A673 (cell line): ENCODE measurements at regions not wholly inside any gene's neighbourhood (a gene's known extent, or its start where the extent isn't known, plus 50 kb on each side); places are given as distances from the start of the nearest gene placed in this dataset.

ENCODE experiments used
- BruUV-seq: library from RNA; stranded (reverse); fragments of 400-500 nt; replicated peaks from 2 replicates; lab custom pipeline; 2021; lab: Mats Ljungman, UMichigan
- CTCF ChIA-PET: fragments of 300-600 bp; sonication (Branson Sonifier 250); formaldehyde crosslinking; loops from one replicate; lab custom pipeline; 2022; ENCODE audit warnings: antibody characterized with exemption; lab: Charles Lee
- POLR2A ChIA-PET: fragments of 300-600 bp; sonication (Branson Sonifier 250); formaldehyde crosslinking; loops from one replicate; lab custom pipeline; 2022; ENCODE audit warnings: antibody characterized with exemption; ENCODE audit not compliant: low non-redundant PET; lab: Charles Lee
- DNase-seq: peaks from one replicate; pipeline ENCODE4 v3.0.0-alpha.2; 2015; ENCODE audit warnings: low spot score
- H3K27ac ChIP-seq: fragments of 200-600 bp; sonication (generic); 2 replicates; pipeline ENCODE4 v1.5.1; 2016; ENCODE audit warnings: mixed run types, low read depth, mild to moderate bottlenecking, mixed read lengths, antibody characterized with exemption, low read length; ENCODE audit not compliant: poor library complexity, severe bottlenecking
- H3K27me3 ChIP-seq: fragments of 200-600 bp; sonication (generic); replicated peaks from 2 replicates; pipeline ENCODE4 v1.6.1; 2017; ENCODE audit warnings: mixed run types, low read depth, mild to moderate bottlenecking, mixed read lengths, antibody characterized with exemption, low read length; ENCODE audit not compliant: insufficient read depth, poor library complexity
- H3K36me3 ChIP-seq: fragments of 200-600 bp; sonication (generic); 2 replicates; pipeline ENCODE4 v1.6.1; 2016; ENCODE audit warnings: mixed run types, mild to moderate bottlenecking, mixed read lengths, antibody characterized with exemption, low read length; ENCODE audit not compliant: insufficient read depth, poor library complexity, severe bottlenecking
- H3K4me1 ChIP-seq: fragments of 200-600 bp; sonication (generic); 2 replicates; pipeline ENCODE4 v1.6.1; 2017; ENCODE audit warnings: mixed run types, mild to moderate bottlenecking, mixed read lengths, antibody characterized with exemption, low read length; ENCODE audit not compliant: insufficient read depth, poor library complexity, severe bottlenecking
- H3K4me3 ChIP-seq: fragments of 200-600 bp; sonication (generic); 2 replicates; pipeline ENCODE4 v1.5.1; 2016; ENCODE audit warnings: low read depth, mixed run types, mild to moderate bottlenecking, mixed read lengths, low read length; ENCODE audit not compliant: poor library complexity, severe bottlenecking
- H3K9me3 ChIP-seq: fragments of 200-600 bp; sonication (generic); 2 replicates; pipeline ENCODE4 v1.6.1; 2016; ENCODE audit warnings: mixed run types, low read depth, mild to moderate bottlenecking, mixed read lengths, antibody characterized with exemption, low read length; ENCODE audit not compliant: poor library complexity, severe bottlenecking
- CTCF ChIP-seq: fragments of 300-800, 200-600 bp; sonication (generic); conservative IDR thresholded peaks from 2 replicates; pipeline ENCODE4 v1.5.1; 2017; ENCODE audit warnings: low read depth, mild to moderate bottlenecking, antibody characterized with exemption, low read length, moderate library complexity, mixed read lengths
- EZH2 ChIP-seq: fragments of 200-600 bp; sonication (generic); IDR thresholded peaks from 2 replicates; pipeline ENCODE4 v1.6.1; 2017; ENCODE audit warnings: borderline replicate concordance, low read depth, mild to moderate bottlenecking, mixed read lengths, antibody characterized with exemption, low read length; ENCODE audit not compliant: poor library complexity, severe bottlenecking
- intact Hi-C: fragments of 100-400 bp; cut with micrococcal nuclease; formaldehyde crosslinking; loops from one replicate; pipeline ENCODE4 v1.10.0; 2022; ENCODE audit not compliant: unreplicated experiment

DNA sequence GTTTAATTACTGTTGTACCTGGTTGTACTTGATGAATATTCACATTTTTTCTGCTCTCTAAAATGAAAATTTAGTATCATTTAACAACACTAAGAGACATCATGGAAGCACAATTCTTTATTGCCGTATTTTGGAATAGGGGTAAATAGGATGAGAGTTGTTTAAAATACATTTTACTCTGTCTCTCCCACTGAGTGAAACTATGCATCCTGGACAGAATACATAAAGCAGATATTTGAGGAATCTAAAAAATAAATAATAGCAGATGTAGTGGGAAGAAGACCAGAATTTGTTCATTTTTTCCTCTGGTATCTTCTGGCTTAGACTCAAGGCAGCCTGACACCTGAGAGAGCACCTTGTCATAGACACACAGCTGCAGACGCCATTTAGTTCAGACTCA lies 119.1 kb upstream of the AHI1 start:
- no TSS peak for BruUV-seq
- no peak for DNase-seq
- Histone ChIP-seq H3K27me3 (peaks cover 49% of the 10 kb centered on the region), H3K4me3 (no peak overlapping the region), H3K4me1 (no peaks in the 10 kb centered on the region), H3K36me3 (no peaks in the 10 kb centered on the region), H3K9me3 (no peaks in the 10 kb centered on the region), H3K27ac (no peak overlapping the region)
- ChIA-PET POLR2A (no interaction called here), CTCF (no interaction called here)
- TF ChIP-seq CTCF (no peak), EZH2 (no peak)
- intact Hi-C loops = no loop called here

DNA sequence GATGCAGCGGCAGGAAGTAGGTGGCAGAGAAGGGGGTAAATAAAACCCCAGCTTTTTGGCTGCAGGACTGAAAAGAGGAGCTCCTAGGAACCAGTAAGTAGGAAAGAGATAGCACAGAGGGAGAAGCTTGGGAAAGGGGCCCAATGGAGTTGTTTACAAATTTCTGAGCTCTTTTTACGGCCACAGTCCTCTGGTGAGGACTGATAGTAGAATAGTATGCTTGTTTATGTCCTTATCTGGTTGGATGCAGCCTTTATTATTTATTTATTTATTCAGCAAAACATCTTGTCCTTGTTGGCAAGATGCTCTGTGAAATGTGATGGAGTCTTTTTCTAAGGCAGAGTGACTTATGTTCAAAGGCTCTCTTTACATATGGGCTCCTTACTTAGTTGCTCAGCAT lies 119.7 kb upstream of the AHI1 start:
- Histone ChIP-seq H3K4me1 (no peaks in the 10 kb centered on the region), H3K4me3 (no peak overlapping the region), H3K27me3 (peaks cover 44% of the 10 kb centered on the region), H3K36me3 (no peaks in the 10 kb centered on the region), H3K27ac (no peak overlapping the region), H3K9me3 (no peaks in the 10 kb centered on the region)
- TF ChIP-seq EZH2 = no peak
- no peak for TF ChIP-seq CTCF
- intact Hi-C loops = no loop called here
- DNase-seq = no peak
- BruUV-seq = no TSS peak
- ChIA-PET CTCF (no interaction called here), POLR2A (no interaction called here)

- POLR2A ChIA-PET = interaction anchor here (0.6 kb wide), 1 partner anchor 18 kb away, joined by 6 read pairs; no protein-coding TSS in a partner anchor
- Histone ChIP-seq H3K27ac (no peak overlapping the region), H3K27me3 (peaks cover 17% of the 10 kb centered on the region), H3K36me3 (no peaks in the 10 kb centered on the region), H3K9me3 (no peaks in the 10 kb centered on the region), H3K4me3 (no peak overlapping the region), H3K4me1 (no peaks in the 10 kb centered on the region)
- TF ChIP-seq EZH2 (no peak), CTCF (no peak)
- intact Hi-C loops = no loop called here
- no TSS peak for BruUV-seq
- DNase-seq = no peak
- CTCF ChIA-PET = no interaction called here
Observed at GRCh38 chr6:135622081-135622480, 124.5 kb upstream of the AHI1 start.
